ENCODE measurements at regions not wholly inside any gene's neighbourhood (a gene's known extent, or its start where the extent isn't known, plus 50 kb on each side); places are given as distances from the start of the nearest gene placed in this dataset.

DNA sequence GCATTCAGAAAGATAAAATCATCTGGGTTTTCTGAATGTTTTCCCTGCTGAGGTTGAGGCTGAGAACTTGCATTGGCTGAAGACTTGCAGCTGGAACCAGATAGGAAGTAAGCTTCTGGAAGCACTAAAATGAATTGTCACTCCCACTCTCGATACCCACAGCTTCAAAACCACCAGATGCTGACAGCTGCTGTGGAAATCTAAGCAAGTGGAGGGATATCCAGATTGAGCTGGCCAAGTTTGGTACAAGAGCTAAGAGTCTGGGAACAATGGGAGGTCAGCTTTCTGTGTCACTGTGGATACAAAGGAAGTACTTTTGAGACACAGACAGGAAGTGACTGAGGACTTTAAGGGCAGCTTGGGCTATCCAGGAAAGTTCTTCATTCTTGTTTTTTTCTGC is 51.3 kb upstream of the CD44 start:
- Histone ChIP-seq H3K4me1 (no peaks in the 10 kb centered on the region), H3K27ac (no peak overlapping the region)
- peak in 1 of 2 experiments; percentile 17 for DNase-seq

DNA sequence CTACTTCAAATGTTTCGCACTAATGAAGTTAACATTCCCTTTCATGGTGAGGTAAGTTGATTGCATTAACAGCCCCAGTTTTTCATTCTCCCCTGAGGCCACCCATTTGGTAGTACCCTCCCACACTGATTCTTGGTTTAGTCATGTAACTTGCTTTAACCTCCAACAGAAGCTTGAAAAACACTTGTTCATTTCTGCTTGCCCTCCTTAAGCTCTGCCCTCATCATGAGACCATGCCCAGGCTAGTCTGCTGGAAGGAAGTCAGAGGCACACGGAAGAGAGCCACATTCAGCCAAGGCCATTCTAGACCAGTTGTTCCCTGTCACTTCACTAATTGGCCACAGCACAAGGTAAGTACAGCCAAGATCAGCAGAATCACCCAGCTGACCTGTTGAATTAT is 50.7 kb upstream of the CD44 start:
- Histone ChIP-seq H3K9me3 (replicated peaks) (no peaks in the 10 kb centered on the region), H3K36me3 (no peaks in the 10 kb centered on the region), H3K4me1 (no peaks in the 10 kb centered on the region), H3K4me3 (no peak overlapping the region), H3K27ac (no peak overlapping the region), H3K27me3 (no peaks in the 10 kb centered on the region)
- DNase-seq = no peak

More for the DNA sequence above, 51.3 kb upstream of the CD44 start:
- Histone ChIP-seq H3K9me3 (replicated peaks) (no peaks in the 10 kb centered on the region), H3K36me3 (no peaks in the 10 kb centered on the region), H3K27me3 (no peaks in the 10 kb centered on the region), H3K4me3 (no peak overlapping the region)

DNA sequence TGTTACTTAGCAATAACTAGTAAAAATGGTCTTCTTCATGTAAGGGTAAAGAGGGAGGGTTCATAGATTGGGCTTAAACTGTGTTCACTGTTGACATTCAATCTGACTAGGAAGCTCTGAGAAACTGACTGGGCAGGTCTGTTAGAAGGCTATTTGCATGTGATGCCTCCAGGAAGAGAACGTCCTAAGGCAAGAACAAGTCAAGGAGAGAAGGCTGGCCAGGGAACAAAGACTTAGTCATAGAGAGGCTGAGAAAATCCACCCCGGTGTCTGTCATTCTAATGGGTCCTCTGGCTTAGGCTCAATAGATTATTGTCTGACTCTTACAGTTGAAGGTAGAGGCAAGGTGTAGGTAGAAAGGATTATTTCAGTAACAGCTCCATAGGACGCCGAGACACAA is 50.3 kb upstream of the CD44 start:
- H3K9me3 ChIP-seq (replicated peaks) = no peaks in the 10 kb centered on the region
- DNase-seq = no peak
- H3K36me3 ChIP-seq = no peaks in the 10 kb centered on the region
- H3K27me3 ChIP-seq = no peaks in the 10 kb centered on the region
- no peak overlapping the region for H3K4me3 ChIP-seq
- no peak overlapping the region for H3K27ac ChIP-seq
- no peaks in the 10 kb centered on the region for H3K4me1 ChIP-seq

All from SJCRH30 (cell line).